ENCODE measurements at regions not wholly inside any gene's neighbourhood (a gene's known extent, or its start where the extent isn't known, plus 50 kb on each side); places are given as distances from the start of the nearest gene placed in this dataset.

- H3K4me1 ChIP-seq (ENCODE audit: insufficient read depth, poor library complexity, severe bottlenecking) = peaks cover 17% of the 10 kb centered on the region
- no peak overlapping the region for H3K4me3 ChIP-seq (ENCODE audit: severe bottlenecking)
- peak overlapping the region; percentile 74 for H3K27ac ChIP-seq (ENCODE audit: poor library complexity, severe bottlenecking)
- ATAC-seq (ENCODE audit: low read depth) = peak; percentile 96
- H3K27me3 ChIP-seq (ENCODE audit: insufficient read depth, poor library complexity, severe bottlenecking) = no peaks in the 10 kb centered on the region
- DNase-seq (ENCODE audit: low spot score) = peak; percentile 73
- TF ChIP-seq, protein P1, sequence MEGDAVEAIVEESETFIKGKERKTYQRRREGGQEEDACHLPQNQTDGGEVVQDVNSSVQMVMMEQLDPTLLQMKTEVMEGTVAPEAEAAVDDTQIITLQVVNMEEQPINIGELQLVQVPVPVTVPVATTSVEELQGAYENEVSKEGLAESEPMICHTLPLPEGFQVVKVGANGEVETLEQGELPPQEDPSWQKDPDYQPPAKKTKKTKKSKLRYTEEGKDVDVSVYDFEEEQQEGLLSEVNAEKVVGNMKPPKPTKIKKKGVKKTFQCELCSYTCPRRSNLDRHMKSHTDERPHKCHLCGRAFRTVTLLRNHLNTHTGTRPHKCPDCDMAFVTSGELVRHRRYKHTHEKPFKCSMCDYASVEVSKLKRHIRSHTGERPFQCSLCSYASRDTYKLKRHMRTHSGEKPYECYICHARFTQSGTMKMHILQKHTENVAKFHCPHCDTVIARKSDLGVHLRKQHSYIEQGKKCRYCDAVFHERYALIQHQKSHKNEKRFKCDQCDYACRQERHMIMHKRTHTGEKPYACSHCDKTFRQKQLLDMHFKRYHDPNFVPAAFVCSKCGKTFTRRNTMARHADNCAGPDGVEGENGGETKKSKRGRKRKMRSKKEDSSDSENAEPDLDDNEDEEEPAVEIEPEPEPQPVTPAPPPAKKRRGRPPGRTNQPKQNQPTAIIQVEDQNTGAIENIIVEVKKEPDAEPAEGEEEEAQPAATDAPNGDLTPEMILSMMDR (IDR thresholded peaks at IDR 0.05; ENCODE audit: poor library complexity, severe bottlenecking) = no peak
- no peaks in the 10 kb centered on the region for H3K36me3 ChIP-seq (ENCODE audit: low read depth)
- no peaks in the 10 kb centered on the region for H3K9me3 ChIP-seq (ENCODE audit: severe bottlenecking)
Measured at GRCh38 chr4:179624768-179625181, 2182.5 kb upstream of the AGA start.

GRCh38 chr4:179625406-179625805 is 2183.2 kb upstream of the AGA start:
- DNase-seq (ENCODE audit: low spot score) (no peak), ATAC-seq (ENCODE audit: low read depth) (peak; percentile 81)
- peaks cover 17% of the 10 kb centered on the region for H3K4me1 ChIP-seq (ENCODE audit: insufficient read depth, poor library complexity, severe bottlenecking)
- H3K27ac ChIP-seq (ENCODE audit: poor library complexity, severe bottlenecking) = peak overlapping the region; percentile 74
- H3K9me3 ChIP-seq (ENCODE audit: severe bottlenecking) = no peaks in the 10 kb centered on the region
- no peak overlapping the region for H3K4me3 ChIP-seq (ENCODE audit: severe bottlenecking)
- H3K27me3 ChIP-seq (ENCODE audit: insufficient read depth, poor library complexity, severe bottlenecking) = no peaks in the 10 kb centered on the region
- no peaks in the 10 kb centered on the region for H3K36me3 ChIP-seq (ENCODE audit: low read depth)
- TF ChIP-seq, protein P1 (IDR thresholded peaks at IDR 0.05; ENCODE audit: poor library complexity, severe bottlenecking) = peak; percentile 21

DNA sequence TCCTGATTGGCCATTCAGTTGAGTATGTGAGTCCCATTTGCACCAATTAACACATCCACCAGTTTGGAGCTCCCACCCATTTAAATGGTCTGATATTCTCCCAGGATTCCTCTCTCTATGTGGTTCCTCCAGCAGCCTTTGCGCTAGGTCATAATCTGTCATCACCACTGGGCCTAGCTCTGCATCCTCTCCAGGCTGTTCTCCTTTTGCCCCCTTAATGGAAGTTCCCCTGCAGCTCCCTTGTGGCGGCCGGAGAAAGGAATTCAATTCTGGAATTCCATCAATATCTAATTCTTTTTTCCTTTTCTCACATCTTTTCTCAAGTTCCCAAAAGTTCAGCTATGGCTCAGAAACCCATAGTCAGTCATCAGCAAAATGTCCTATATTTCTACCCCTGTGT is 2184.4 kb upstream of the AGA start:
- H3K27me3 ChIP-seq (ENCODE audit: insufficient read depth, poor library complexity, severe bottlenecking) = no peaks in the 10 kb centered on the region
- no peak overlapping the region for H3K27ac ChIP-seq (ENCODE audit: poor library complexity, severe bottlenecking)
- ATAC-seq (ENCODE audit: low read depth) (no peak), DNase-seq (ENCODE audit: low spot score) (no peak)
- H3K4me1 ChIP-seq (ENCODE audit: insufficient read depth, poor library complexity, severe bottlenecking) = peaks cover 17% of the 10 kb centered on the region
- no peak overlapping the region for H3K4me3 ChIP-seq (ENCODE audit: severe bottlenecking)
- TF ChIP-seq, protein P1 (IDR thresholded peaks at IDR 0.05; ENCODE audit: poor library complexity, severe bottlenecking) = no peak
- no peaks in the 10 kb centered on the region for H3K9me3 ChIP-seq (ENCODE audit: severe bottlenecking)
- no peaks in the 10 kb centered on the region for H3K36me3 ChIP-seq (ENCODE audit: low read depth)

GRCh38 chr4:179631321-179631720 is 2189.1 kb upstream of the AGA start:
- no peak for ATAC-seq (ENCODE audit: low read depth)
- TF ChIP-seq, protein P1 (IDR thresholded peaks at IDR 0.05; ENCODE audit: poor library complexity, severe bottlenecking) = no peak
- no peak for DNase-seq (ENCODE audit: low spot score)
- Histone ChIP-seq H3K36me3 (ENCODE audit: low read depth) (no peaks in the 10 kb centered on the region), H3K9me3 (ENCODE audit: severe bottlenecking) (no peaks in the 10 kb centered on the region), H3K4me3 (ENCODE audit: severe bottlenecking) (no peak overlapping the region), H3K4me1 (ENCODE audit: insufficient read depth, poor library complexity, severe bottlenecking) (no peaks in the 10 kb centered on the region), H3K27me3 (ENCODE audit: insufficient read depth, poor library complexity, severe bottlenecking) (no peaks in the 10 kb centered on the region), H3K27ac (ENCODE audit: poor library complexity, severe bottlenecking) (no peak overlapping the region)

GRCh38 chr4:179634862-179635261 is 2192.6 kb upstream of the AGA start:
- no peak for ATAC-seq (ENCODE audit: low read depth)
- DNase-seq (ENCODE audit: low spot score) = no peak
- H3K4me1 ChIP-seq (ENCODE audit: insufficient read depth, poor library complexity, severe bottlenecking) = no peaks in the 10 kb centered on the region
- H3K4me3 ChIP-seq (ENCODE audit: severe bottlenecking) = no peak overlapping the region
- H3K27ac ChIP-seq (ENCODE audit: poor library complexity, severe bottlenecking) = no peak overlapping the region
- H3K27me3 ChIP-seq (ENCODE audit: insufficient read depth, poor library complexity, severe bottlenecking) = no peaks in the 10 kb centered on the region
- H3K9me3 ChIP-seq (ENCODE audit: severe bottlenecking) = no peaks in the 10 kb centered on the region
- no peaks in the 10 kb centered on the region for H3K36me3 ChIP-seq (ENCODE audit: low read depth)
- TF ChIP-seq, protein P1 (IDR thresholded peaks at IDR 0.05; ENCODE audit: poor library complexity, severe bottlenecking) = no peak

All from RWPE2 (cell line).